A673 (cell line): ENCODE measurements at regions not wholly inside any gene's neighbourhood (a gene's known extent, or its start where the extent isn't known, plus 50 kb on each side); places are given as distances from the start of the nearest gene placed in this dataset.

Experiments used
- BruUV-seq: library from RNA; stranded (reverse); fragments of 400-500 nt; replicated peaks from 2 replicates; lab custom pipeline; 2021; lab: Mats Ljungman, UMichigan
- CTCF ChIA-PET: fragments of 300-600 bp; sonication (Branson Sonifier 250); formaldehyde crosslinking; loops from one replicate; lab custom pipeline; 2022; ENCODE audit warnings: antibody characterized with exemption; lab: Charles Lee
- POLR2A ChIA-PET: fragments of 300-600 bp; sonication (Branson Sonifier 250); formaldehyde crosslinking; loops from one replicate; lab custom pipeline; 2022; ENCODE audit warnings: antibody characterized with exemption; ENCODE audit not compliant: low non-redundant PET; lab: Charles Lee
- DNase-seq: peaks from one replicate; pipeline ENCODE4 v3.0.0-alpha.2; 2015; ENCODE audit warnings: low spot score
- H3K27ac ChIP-seq: fragments of 200-600 bp; sonication (generic); 2 replicates; pipeline ENCODE4 v1.5.1; 2016; ENCODE audit warnings: mixed run types, low read depth, mild to moderate bottlenecking, mixed read lengths, antibody characterized with exemption, low read length; ENCODE audit not compliant: poor library complexity, severe bottlenecking
- H3K27me3 ChIP-seq: fragments of 200-600 bp; sonication (generic); replicated peaks from 2 replicates; pipeline ENCODE4 v1.6.1; 2017; ENCODE audit warnings: mixed run types, low read depth, mild to moderate bottlenecking, mixed read lengths, antibody characterized with exemption, low read length; ENCODE audit not compliant: insufficient read depth, poor library complexity
- H3K36me3 ChIP-seq: fragments of 200-600 bp; sonication (generic); 2 replicates; pipeline ENCODE4 v1.6.1; 2016; ENCODE audit warnings: mixed run types, mild to moderate bottlenecking, mixed read lengths, antibody characterized with exemption, low read length; ENCODE audit not compliant: insufficient read depth, poor library complexity, severe bottlenecking
- H3K4me1 ChIP-seq: fragments of 200-600 bp; sonication (generic); 2 replicates; pipeline ENCODE4 v1.6.1; 2017; ENCODE audit warnings: mixed run types, mild to moderate bottlenecking, mixed read lengths, antibody characterized with exemption, low read length; ENCODE audit not compliant: insufficient read depth, poor library complexity, severe bottlenecking
- H3K4me3 ChIP-seq: fragments of 200-600 bp; sonication (generic); 2 replicates; pipeline ENCODE4 v1.5.1; 2016; ENCODE audit warnings: low read depth, mixed run types, mild to moderate bottlenecking, mixed read lengths, low read length; ENCODE audit not compliant: poor library complexity, severe bottlenecking
- H3K9me3 ChIP-seq: fragments of 200-600 bp; sonication (generic); 2 replicates; pipeline ENCODE4 v1.6.1; 2016; ENCODE audit warnings: mixed run types, low read depth, mild to moderate bottlenecking, mixed read lengths, antibody characterized with exemption, low read length; ENCODE audit not compliant: poor library complexity, severe bottlenecking
- EZH2 ChIP-seq: fragments of 200-600 bp; sonication (generic); IDR thresholded peaks from 2 replicates; pipeline ENCODE4 v1.6.1; 2017; ENCODE audit warnings: borderline replicate concordance, low read depth, mild to moderate bottlenecking, mixed read lengths, antibody characterized with exemption, low read length; ENCODE audit not compliant: poor library complexity, severe bottlenecking
- intact Hi-C: fragments of 100-400 bp; cut with micrococcal nuclease; formaldehyde crosslinking; loops from one replicate; pipeline ENCODE4 v1.10.0; 2022; ENCODE audit not compliant: unreplicated experiment
- TF ChIP-seq, protein P1 (sequence below): fragments of 300-800, 200-600 bp; sonication (generic); conservative IDR thresholded peaks from 2 replicates; pipeline ENCODE4 v1.5.1; 2017; ENCODE audit warnings: low read depth, mild to moderate bottlenecking, antibody characterized with exemption, low read length, moderate library complexity, mixed read lengths

DNA sequence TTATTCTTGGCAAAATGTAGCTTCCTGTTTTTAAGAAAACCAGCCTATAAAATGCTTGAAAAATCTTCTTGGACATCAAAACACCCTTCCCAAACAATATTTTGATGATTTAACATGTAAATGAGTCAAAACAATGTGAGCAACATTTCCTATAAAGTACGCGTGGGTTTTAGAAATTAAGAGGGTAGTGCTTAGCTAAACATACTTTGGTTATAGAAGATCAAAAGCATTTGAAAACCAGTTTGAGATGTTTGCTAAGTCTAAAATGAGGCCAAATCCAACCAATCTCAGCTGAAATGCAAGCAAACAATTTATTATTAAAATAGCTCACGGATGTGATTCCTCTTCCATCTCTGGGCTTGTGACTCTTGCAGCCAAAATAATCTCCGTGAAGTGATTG, 350.4 kb downstream of the TGFB2 start:
- intact Hi-C loops, result no loop called here
- Histone ChIP-seq H3K27ac (no peak overlapping the region), H3K36me3 (no peaks in the 10 kb centered on the region), H3K27me3 (peaks cover 96% of the 10 kb centered on the region), H3K4me1 (no peaks in the 10 kb centered on the region), H3K9me3 (no peaks in the 10 kb centered on the region), H3K4me3 (no peak overlapping the region)
- BruUV-seq, result no TSS peak
- ChIA-PET CTCF (no interaction called here), POLR2A (no interaction called here)
- TF ChIP-seq, protein P1, sequence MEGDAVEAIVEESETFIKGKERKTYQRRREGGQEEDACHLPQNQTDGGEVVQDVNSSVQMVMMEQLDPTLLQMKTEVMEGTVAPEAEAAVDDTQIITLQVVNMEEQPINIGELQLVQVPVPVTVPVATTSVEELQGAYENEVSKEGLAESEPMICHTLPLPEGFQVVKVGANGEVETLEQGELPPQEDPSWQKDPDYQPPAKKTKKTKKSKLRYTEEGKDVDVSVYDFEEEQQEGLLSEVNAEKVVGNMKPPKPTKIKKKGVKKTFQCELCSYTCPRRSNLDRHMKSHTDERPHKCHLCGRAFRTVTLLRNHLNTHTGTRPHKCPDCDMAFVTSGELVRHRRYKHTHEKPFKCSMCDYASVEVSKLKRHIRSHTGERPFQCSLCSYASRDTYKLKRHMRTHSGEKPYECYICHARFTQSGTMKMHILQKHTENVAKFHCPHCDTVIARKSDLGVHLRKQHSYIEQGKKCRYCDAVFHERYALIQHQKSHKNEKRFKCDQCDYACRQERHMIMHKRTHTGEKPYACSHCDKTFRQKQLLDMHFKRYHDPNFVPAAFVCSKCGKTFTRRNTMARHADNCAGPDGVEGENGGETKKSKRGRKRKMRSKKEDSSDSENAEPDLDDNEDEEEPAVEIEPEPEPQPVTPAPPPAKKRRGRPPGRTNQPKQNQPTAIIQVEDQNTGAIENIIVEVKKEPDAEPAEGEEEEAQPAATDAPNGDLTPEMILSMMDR, result no peak
- TF ChIP-seq EZH2, result no peak
- no peak for DNase-seq

DNA sequence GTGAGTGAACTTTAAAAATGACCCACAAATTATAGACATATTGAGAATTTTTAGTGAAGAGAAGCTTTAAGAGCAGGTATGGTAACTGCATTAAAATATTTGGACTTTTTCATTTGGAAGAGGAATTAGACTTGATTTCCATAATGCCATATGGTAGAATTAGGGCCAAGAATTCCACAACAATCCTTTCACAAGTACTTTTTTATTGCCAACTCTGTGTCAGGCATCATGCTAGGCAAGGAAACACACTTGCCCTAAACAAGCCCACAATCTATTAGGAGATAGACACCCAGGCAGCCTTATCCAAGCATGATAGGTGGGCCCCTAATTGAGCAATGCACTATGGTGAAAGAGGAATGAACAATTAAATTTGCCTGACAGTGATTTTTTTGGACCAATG, 353.0 kb downstream of the TGFB2 start:
- TF ChIP-seq, protein P1, result no peak
- no peak for TF ChIP-seq EZH2

DNA sequence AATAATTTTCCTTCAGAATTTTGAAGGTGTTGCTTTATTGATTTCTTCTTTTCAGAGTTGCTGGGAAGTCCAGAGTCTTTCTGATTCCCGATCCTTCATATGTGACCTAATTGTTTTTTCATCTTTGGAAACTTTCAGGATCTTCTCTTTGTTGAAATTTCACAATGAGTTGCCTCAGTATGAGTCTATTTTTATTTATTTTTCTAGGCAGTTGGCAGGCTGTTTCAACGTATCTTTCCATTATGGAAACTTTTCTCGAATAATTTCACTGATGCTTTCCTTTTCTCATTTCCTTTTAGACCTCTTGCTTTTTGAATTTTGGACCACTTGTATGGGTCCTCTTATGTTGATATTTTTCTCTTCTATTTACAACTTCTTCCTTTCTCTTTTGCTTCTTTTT, 354.3 kb downstream of the TGFB2 start:
- CTCF ChIA-PET, result no interaction called here
- DNase-seq, result no peak
- Histone ChIP-seq H3K9me3 (no peaks in the 10 kb centered on the region), H3K27ac (no peak overlapping the region), H3K4me1 (no peaks in the 10 kb centered on the region), H3K4me3 (no peak overlapping the region), H3K36me3 (no peaks in the 10 kb centered on the region), H3K27me3 (peaks cover 76% of the 10 kb centered on the region)
- no peak for TF ChIP-seq EZH2
- TF ChIP-seq, protein P1, result no peak
- intact Hi-C loops, result no loop called here
- POLR2A ChIA-PET, result no interaction called here
- no TSS peak for BruUV-seq

More for the DNA sequence above, 353.0 kb downstream of the TGFB2 start:
- H3K27me3 ChIP-seq, result peaks cover 89% of the 10 kb centered on the region
- H3K36me3 ChIP-seq, result no peaks in the 10 kb centered on the region
- no peak overlapping the region for H3K4me3 ChIP-seq
- no TSS peak for BruUV-seq
- DNase-seq, result no peak
- ChIA-PET POLR2A (no interaction called here), CTCF (interaction anchor here (0.6 kb wide), 1 partner anchor 20 kb away, joined by 4 read pairs; no protein-coding TSS in a partner anchor)
- H3K9me3 ChIP-seq, result no peaks in the 10 kb centered on the region
- no peaks in the 10 kb centered on the region for H3K4me1 ChIP-seq
- intact Hi-C loops, result no loop called here
- H3K27ac ChIP-seq, result no peak overlapping the region
